Tibial nerve (tissue), 4 donors: ENCODE measurements at regions not wholly inside any gene's neighbourhood (a gene's known extent, or its start where the extent isn't known, plus 50 kb on each side); places are given as distances from the start of the nearest gene placed in this dataset.

Experiments used
- EP300 ChIP-seq, 2 donors: sonication (generic); formaldehyde crosslinking; IDR thresholded peaks; one replicate each; pipeline ENCODE4 v1.6.1; 2017; ENCODE audit warnings: antibody characterized with exemption in 2 of 2, mild to moderate bottlenecking in 1 of 2
- TF ChIP-seq, protein P1 (sequence below), 5 experiments: fragments of 200-600 bp in 3 of 5; fragments of 450-650 bp in 2 of 5; sonication (generic) in 3 of 5; IDR thresholded peaks; one replicate each; pipeline ENCODE4 v1.5.1; 2016 to 2019; ENCODE audit warnings: antibody characterized with exemption in 5 of 5, mild to moderate bottlenecking in 3 of 5, moderate library complexity in 2 of 5

DNA sequence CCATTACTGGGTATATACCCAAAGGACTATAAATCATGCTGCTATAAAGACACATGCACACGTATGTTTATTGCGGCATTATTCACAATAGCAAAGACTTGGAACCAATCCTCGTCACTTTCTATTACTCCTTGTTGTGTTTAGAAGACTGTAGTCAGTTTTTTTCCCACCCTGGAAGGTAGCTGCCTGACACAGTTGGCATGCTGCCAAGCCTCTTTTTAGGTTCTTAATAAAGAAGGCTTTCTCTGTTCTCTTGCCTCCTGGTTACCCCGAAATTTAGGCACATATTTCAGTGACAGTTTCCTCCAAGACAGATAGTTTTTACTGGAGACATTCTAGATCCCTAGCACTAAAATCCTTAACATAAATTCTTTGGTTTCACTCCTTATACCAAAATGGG lies 205.4 kb upstream of the PCSK5 start:
- TF ChIP-seq EP300 (IDR thresholded peaks at IDR 0.05), result no peak
- TF ChIP-seq, protein P1, sequence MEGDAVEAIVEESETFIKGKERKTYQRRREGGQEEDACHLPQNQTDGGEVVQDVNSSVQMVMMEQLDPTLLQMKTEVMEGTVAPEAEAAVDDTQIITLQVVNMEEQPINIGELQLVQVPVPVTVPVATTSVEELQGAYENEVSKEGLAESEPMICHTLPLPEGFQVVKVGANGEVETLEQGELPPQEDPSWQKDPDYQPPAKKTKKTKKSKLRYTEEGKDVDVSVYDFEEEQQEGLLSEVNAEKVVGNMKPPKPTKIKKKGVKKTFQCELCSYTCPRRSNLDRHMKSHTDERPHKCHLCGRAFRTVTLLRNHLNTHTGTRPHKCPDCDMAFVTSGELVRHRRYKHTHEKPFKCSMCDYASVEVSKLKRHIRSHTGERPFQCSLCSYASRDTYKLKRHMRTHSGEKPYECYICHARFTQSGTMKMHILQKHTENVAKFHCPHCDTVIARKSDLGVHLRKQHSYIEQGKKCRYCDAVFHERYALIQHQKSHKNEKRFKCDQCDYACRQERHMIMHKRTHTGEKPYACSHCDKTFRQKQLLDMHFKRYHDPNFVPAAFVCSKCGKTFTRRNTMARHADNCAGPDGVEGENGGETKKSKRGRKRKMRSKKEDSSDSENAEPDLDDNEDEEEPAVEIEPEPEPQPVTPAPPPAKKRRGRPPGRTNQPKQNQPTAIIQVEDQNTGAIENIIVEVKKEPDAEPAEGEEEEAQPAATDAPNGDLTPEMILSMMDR (IDR thresholded peaks at IDR 0.05), result no peak
